Keratinocyte (primary cell): ENCODE measurements at regions not wholly inside any gene's neighbourhood (a gene's known extent, or its start where the extent isn't known, plus 50 kb on each side); places are given as distances from the start of the nearest gene placed in this dataset.

ENCODE experiments used
- DNase-seq: peaks from one replicate; pipeline ENCODE4 v3.0.0-alpha.2; 2011; ENCODE audit warnings: low read depth, missing footprints, low spot score
- FAIRE-seq: peaks from 2 replicates; lab custom pipeline; 2011; peaks lifted over from hg19 to GRCh38; lab: Jason Lieb, UNC
- H2AFZ ChIP-seq: 2 replicates; pipeline ENCODE4 v1.6.0; 2012; ENCODE audit warnings: low read length, control low read depth, inconsistent platforms; ENCODE audit not compliant: control insufficient read depth
- H3K27ac ChIP-seq: 2 replicates; pipeline ENCODE4 v1.5.1; 2011; ENCODE audit warnings: low read length; ENCODE audit not compliant: control insufficient read depth, insufficient read depth
- H3K27me3 ChIP-seq: 3 replicates; pipeline ENCODE4 v1.6.0; 2011; ENCODE audit warnings: low read length; ENCODE audit not compliant: control insufficient read depth, insufficient read depth; ENCODE audit errors: extremely low read depth
- H3K36me3 ChIP-seq, 2 experiments: 2 replicates in 1 of 2; 3 replicates in 1 of 2; pipeline ENCODE4 v1.5.1; 2011; ENCODE audit warnings: low read length in 2 of 2, mild to moderate bottlenecking in 1 of 2; ENCODE audit not compliant: control insufficient read depth in 2 of 2, insufficient read depth in 2 of 2; ENCODE audit errors: extremely low read depth in 1 of 2
- H3K4me1 ChIP-seq: 3 replicates; pipeline ENCODE4 v1.5.1; 2011; ENCODE audit warnings: low read length; ENCODE audit not compliant: control insufficient read depth, insufficient read depth; ENCODE audit errors: extremely low read depth
- H3K4me2 ChIP-seq: 3 replicates; pipeline ENCODE4 v1.6.0; 2011; ENCODE audit warnings: low read depth, low read length; ENCODE audit not compliant: control insufficient read depth, insufficient read depth; ENCODE audit errors: extremely low read depth
- H3K4me3 ChIP-seq, 3 experiments: fragments of 200-600 bp in 1 of 3; sonication (generic) in 1 of 3; 2 replicates in 2 of 3; 3 replicates in 1 of 3; pipeline ENCODE4 v1.5.1; 2011 to 2016; ENCODE audit warnings: low read length in 3 of 3, mild to moderate bottlenecking in 3 of 3, control low read depth in 2 of 3, inconsistent platforms in 1 of 3, low read depth in 1 of 3, mixed read lengths in 1 of 3, mixed run types in 1 of 3, moderate library complexity in 1 of 3; ENCODE audit not compliant: control insufficient read depth in 2 of 3, insufficient read depth in 2 of 3; ENCODE audit errors: extremely low read depth in 1 of 3
- H3K79me2 ChIP-seq: 2 replicates; pipeline ENCODE4 v1.6.0; 2012; ENCODE audit warnings: low read length; ENCODE audit not compliant: control insufficient read depth, insufficient read depth
- H3K9ac ChIP-seq: 3 replicates; pipeline ENCODE4 v1.6.0; 2011; ENCODE audit warnings: low read length; ENCODE audit not compliant: control insufficient read depth, insufficient read depth; ENCODE audit errors: extremely low read depth
- H3K9me1 ChIP-seq: 3 replicates; pipeline ENCODE4 v1.6.0; 2011; ENCODE audit warnings: low read length; ENCODE audit not compliant: control insufficient read depth, insufficient read depth; ENCODE audit errors: extremely low read depth
- H3K9me3 ChIP-seq: 2 replicates; pipeline ENCODE4 v1.5.1; 2012; ENCODE audit warnings: low read depth, low read length; ENCODE audit not compliant: control insufficient read depth
- H4K20me1 ChIP-seq: 3 replicates; pipeline ENCODE4 v1.6.0; 2011; ENCODE audit warnings: low read length; ENCODE audit not compliant: control insufficient read depth, insufficient read depth; ENCODE audit errors: extremely low read depth
- CTCF ChIP-seq, 3 experiments: IDR thresholded peaks in 1 of 3; conservative IDR thresholded peaks in 1 of 3; optimal IDR thresholded peaks in 1 of 3; 2 replicates in 2 of 3; 3 replicates in 1 of 3; pipeline versions ENCODE3 to v1.5.1; 2011; ENCODE audit warnings: low read length in 3 of 3, mild to moderate bottlenecking in 3 of 3, moderate library complexity in 2 of 3, control low read depth in 1 of 3, inconsistent platforms in 1 of 3; ENCODE audit not compliant: insufficient read depth in 2 of 3; ENCODE audit errors: extremely low read depth in 1 of 3
- EZH2 ChIP-seq: IDR thresholded peaks from one replicate; pipeline ENCODE4 v1.6.1; 2012; ENCODE audit warnings: inconsistent platforms, mild to moderate bottlenecking, low read length, moderate library complexity
- dilution Hi-C: fragments of 300-500 bp; cut with MboI; formaldehyde crosslinking; loops from one replicate; pipeline ENCODE4 v1.7.0; 2020; ENCODE audit warnings: low sequenced_read_pairs; ENCODE audit not compliant: extremely low pct_ligation_motif_present

DNA sequence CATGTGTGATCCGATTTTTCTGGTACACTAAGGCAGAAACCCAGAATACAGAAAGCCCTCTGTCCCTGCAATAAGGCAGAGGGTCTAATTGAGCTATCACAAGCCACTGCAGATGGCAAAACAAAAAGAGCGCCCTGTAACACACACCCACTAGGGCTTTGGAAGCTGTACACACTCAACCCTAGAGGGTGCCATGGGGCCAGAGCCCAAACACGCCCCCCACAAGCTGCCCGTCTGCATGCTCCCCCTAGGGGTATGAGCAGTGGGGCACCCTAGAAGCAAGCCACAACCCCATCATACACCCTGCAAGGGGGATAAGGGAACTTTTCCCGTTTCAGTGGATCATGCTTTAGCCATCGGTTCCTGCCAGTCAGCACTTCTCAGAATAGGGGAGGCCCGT lies 62.2 kb upstream of the PDE10A start:
- no peak overlapping the region for H2AFZ ChIP-seq
- H3K36me3 ChIP-seq, result no peaks in the 10 kb centered on the region
- H3K9me1 ChIP-seq, result no peaks in the 10 kb centered on the region
- peaks cover 6% of the 10 kb centered on the region for H3K9me3 ChIP-seq
- no peak overlapping the region for H3K4me2 ChIP-seq
- H3K27me3 ChIP-seq, result no peaks in the 10 kb centered on the region
- H3K27ac ChIP-seq, result no peak overlapping the region
- no peaks in the 10 kb centered on the region for H4K20me1 ChIP-seq
- TF ChIP-seq CTCF (optimal IDR thresholded peaks at IDR 0.05 in 1 of 3, IDR thresholded peaks at IDR 0.05 in 1 of 3, conservative IDR thresholded peaks at IDR 0.05 in 1 of 3; ENCODE audit: extremely low read depth in 1 of 3, insufficient read depth in 2 of 3, low read length in 3 of 3) (no peak), EZH2 (no peak)
- dilution Hi-C loops, result no loop called here
- no peaks in the 10 kb centered on the region for H3K4me1 ChIP-seq
- DNase-seq, result no peak
- no peak overlapping the region for H3K4me3 ChIP-seq
- no peak for FAIRE-seq
- no peaks in the 10 kb centered on the region for H3K79me2 ChIP-seq
- no peak overlapping the region for H3K9ac ChIP-seq

- dilution Hi-C loops, result no loop called here
- DNase-seq (no peak), FAIRE-seq (no peak)
- H3K4me3 ChIP-seq, result no peak overlapping the region
- no peaks in the 10 kb centered on the region for H3K36me3 ChIP-seq
- H3K4me1 ChIP-seq, result no peaks in the 10 kb centered on the region
- H3K9me3 ChIP-seq, result peaks cover 6% of the 10 kb centered on the region
- H3K27me3 ChIP-seq, result no peaks in the 10 kb centered on the region
- no peak overlapping the region for H3K27ac ChIP-seq
- no peaks in the 10 kb centered on the region for H3K79me2 ChIP-seq
- no peak overlapping the region for H2AFZ ChIP-seq
- H3K4me2 ChIP-seq, result no peak overlapping the region
- no peak for TF ChIP-seq EZH2
- TF ChIP-seq CTCF (optimal IDR thresholded peaks at IDR 0.05 in 1 of 3, IDR thresholded peaks at IDR 0.05 in 1 of 3, conservative IDR thresholded peaks at IDR 0.05 in 1 of 3; ENCODE audit: extremely low read depth in 1 of 3, insufficient read depth in 2 of 3, low read length in 3 of 3), result no peak
- H3K9me1 ChIP-seq, result no peaks in the 10 kb centered on the region
- H4K20me1 ChIP-seq, result no peaks in the 10 kb centered on the region
- H3K9ac ChIP-seq, result no peak overlapping the region
Observed at GRCh38 chr6:165723326-165723725, 60.3 kb upstream of the PDE10A start.
